HG03558 (cell line): ENCODE measurements at regions not wholly inside any gene's neighbourhood (a gene's known extent, or its start where the extent isn't known, plus 50 kb on each side); places are given as distances from the start of the nearest gene placed in this dataset.
"Not testable (repeated sequence)": the region's sequence is repeated elsewhere in the genome, so short reads cannot be mapped to it uniquely, and the experiment has no call there.

ENCODE experiments used
- ATAC-seq: cut with Tn5 transposase; IDR thresholded peaks from one replicate; pipeline ENCODE4 v1.9.1; 2021; ENCODE audit warnings: moderate number of reproducible peaks; ENCODE audit not compliant: unreplicated experiment; ENCODE audit errors: extremely low read depth

GRCh38 chr6:170013815-170014214 lies 262.4 kb downstream of the ERMARD start:
- no peak for ATAC-seq

GRCh38 chr6:170012037-170012330 lies 260.6 kb downstream of the ERMARD start:
- no peak for ATAC-seq

DNA sequence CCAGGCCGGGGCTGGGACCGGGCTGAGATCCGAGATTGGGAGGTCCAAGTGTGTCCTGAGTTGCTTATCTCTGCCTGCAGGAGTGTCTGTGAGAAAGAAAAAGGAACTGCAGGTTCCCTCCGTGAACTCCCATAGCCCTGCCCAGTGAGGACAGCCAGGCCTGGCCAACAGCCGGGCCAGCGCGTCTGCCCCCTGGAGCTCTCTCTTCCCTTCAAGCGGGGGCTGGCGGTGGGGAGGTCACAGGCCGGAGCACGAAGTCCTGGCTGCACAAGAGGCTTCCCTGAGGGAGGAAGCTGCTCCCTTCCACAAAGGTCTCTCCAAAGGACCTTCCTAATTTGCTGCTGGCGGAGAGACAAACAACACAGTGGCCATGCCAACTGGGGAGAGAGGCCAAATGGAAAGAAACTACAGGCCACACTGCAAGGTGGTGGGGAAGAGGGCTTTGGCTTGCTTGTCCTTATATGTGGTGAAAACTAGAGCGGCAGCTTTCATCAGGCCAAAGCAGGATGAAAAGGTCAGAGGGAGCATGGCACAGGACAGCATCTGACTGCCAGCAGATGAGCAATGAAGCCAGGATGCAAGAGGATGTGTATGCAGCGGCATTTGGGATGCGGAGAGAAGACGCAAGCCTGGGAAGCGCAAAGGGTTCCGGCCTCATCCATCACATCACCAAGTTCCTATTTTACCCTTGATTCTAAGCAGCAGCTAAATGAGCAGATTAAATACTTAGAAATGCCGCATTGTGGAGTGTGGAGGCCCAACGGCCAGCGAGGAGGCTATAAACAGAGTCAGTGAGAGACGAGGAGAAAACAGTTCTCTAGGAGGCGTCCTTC lies 260.0 kb downstream of the ERMARD start:
- no peak for ATAC-seq

DNA sequence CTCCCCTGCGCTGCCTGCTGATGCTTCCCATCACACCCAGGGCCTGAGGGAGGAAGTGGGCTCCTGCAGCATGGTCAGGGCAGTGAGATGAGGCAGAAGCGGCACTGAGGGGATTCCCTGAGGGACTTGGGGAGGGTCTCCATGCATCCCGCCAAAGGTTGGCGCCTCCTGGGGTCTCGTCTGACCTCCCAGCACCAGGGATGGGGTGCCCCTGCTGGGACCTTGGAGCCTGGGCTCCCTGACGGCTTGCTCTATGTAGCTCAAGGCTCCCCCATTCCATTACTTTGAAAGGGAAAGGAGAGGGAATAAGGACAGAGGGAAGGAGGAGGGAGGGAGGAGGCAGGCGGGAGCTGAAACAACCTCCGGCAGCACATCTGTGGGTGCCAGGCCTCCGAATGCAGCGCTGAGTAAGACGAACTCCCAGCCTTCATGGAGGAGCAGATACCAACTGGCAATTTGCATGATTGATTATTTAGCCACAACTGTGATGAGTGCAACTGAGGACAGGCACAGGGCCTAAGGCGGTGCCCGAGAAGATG lies 259.3 kb downstream of the ERMARD start:
- ATAC-seq = no peak

GRCh38 chr6:170008294-170008785 lies 256.9 kb downstream of the ERMARD start:
- no peak for ATAC-seq

DNA sequence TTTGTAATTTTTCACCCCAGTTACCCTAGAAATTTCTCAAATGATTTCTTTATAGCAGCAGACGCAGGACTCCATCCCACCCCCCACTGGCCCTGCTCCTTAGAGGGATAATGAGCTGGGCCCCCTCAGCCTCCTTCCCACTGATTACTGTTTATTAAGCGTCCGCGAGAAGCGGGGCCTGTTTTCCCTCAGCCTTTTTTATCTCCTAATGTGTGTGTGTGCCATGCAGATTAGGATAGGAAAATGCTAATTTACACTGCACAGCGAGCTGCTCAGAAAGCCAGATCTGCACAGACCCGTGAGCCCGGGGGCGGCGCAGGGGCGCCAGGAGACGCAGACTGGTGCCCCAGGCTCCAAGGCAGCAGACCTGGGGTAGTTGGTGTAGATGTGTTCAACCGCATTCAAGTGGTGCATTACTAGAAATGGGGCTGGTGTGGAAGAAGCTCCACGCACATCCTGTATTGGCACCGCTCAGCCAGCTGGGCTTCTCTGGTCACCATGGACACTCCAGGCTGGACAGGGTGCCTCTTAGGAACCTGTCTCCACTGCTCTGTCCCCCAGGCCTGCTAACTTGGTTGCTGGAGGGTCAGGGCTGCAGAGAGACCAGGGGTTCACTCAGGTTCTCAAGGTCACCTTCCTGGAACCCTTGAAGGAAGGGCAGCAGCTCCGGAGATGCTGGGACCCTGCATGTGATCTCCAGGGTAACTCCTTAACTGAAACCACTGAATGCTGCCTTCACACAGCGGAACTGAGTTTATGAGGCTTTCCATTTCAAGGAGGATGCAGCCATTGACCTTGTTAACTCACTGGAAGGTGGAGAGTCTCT lies 256.3 kb downstream of the ERMARD start:
- ATAC-seq = no peak

DNA sequence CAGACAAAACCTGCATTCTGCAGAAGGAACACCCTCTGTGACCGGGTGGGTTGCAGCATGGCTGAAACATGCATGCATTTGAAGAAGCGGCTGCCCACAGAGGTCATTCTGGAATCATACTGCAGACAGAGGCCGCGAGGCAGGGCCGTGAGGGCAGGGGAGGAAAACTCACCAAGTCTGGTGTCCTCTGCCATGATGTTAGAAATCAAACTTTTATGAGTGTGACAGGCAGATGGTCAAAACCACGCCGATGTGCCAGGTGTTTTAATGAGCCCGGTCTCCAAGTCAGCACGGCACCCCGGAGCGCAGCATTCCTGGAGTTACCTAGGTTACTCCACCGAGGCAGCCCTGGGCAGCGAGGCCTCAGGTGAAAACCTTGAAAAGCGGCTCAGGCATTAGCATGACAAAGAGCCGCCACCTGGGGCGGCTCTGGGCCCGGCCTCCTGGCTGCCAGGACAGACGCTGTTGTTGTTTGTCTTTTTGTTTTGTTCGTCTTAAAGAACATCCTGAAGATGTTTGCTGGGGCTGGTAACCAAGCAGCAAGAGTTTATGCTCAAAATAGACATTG lies 255.6 kb downstream of the ERMARD start:
- no peak for ATAC-seq

DNA sequence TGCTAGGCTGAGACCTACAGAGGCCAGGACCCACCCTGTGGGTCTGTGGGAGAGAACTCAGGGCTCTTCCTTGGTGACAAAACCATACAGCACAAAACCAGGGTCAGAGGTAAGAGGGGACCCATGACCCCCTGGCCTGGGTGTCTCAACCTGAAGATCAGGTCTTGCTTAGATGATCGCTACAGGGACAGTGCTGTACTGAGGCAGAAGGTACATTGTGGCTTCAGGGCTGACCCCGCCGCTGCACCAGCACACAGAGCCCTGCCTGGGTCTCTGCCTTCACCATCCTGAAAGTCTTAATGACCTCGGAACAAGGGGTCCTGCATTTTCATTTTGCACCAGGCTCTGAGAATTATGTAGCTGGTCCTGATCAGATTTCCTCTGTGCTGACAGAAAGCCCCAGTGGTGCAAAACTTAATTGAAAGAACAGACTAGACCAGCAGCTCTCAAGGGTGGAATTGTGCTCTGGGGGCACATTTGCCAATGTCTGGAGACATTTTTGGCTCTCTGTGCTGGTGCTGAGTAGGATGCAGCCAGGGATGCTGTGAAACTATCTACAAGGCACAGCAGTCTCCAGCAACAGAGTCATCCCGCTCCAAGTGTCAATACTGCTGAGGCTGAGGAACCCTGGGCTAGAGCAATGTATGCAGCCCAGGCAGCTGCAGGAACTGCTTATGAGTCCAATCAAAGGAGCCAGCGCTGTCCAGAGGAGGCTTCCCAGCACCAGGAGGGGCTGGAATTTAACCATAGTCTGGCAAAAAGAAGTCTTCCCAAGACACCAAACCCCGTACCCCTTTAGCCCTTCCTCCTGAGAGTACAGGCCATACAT lies 254.9 kb downstream of the ERMARD start:
- ATAC-seq = no peak

GRCh38 chr6:170005665-170006064 lies 254.2 kb downstream of the ERMARD start:
- ATAC-seq = no peak

DNA sequence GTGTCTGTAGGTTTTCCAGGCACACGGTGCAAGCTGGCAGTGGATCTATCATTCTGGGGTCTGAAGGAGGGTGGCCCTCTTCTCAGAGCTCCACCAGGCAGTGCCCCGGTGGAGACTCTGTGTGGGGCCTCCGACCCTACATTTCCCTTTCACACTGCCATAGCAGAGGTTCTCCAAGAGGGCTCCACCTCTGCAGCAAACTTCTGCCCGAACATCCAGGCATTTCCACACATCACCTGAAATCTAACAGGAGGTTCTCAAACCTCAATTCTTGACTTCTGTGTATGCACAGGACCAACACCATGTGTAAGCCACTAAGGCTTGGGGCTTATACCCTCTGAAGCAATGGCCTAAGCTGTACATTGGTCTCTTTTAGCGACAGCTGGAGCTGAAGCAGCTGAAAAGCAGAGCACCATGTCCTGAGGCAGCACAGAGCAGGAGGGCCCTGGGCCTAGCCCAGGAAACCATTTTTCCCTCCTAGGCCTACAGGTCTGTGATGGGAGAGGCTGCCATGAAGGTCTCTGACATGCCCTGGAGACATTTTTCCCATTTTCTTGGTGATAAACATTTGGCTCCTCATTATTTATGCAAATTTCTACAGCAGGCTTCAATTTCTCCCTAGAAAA lies 253.3 kb downstream of the ERMARD start:
- ATAC-seq = no peak

DNA sequence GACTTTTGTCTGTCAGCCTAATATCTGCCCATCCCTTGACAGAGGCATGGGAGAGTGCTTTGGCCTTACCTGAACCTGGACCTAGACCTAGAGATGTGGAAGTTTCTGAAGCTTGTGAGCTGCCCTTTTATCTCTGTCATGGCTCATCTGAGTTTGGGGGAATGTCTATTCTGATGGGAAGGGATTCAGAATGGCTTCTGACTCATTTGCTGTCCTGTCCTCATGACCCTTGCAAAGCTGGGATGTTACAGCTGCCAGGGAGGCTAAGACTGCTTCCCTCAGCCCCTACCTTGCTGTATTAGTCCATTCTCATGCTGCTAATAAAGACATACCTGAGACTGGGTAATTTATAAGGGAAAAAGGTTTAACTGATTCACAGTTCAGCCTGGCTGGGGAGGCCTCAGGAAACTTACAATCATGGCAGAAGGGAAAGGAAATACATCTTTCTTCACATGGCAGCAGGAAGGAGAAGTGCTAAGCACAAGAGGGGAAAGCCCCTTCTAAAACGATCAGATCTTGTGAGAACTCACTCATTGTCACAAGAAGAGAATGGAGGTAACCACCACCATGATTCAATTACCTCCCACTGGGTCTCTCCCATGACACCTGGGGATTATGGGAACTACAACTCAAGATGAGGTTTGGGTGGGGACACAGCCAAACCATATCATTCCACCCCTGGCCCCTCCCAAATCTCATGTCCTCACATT lies 252.2 kb downstream of the ERMARD start:
- ATAC-seq = no peak

DNA sequence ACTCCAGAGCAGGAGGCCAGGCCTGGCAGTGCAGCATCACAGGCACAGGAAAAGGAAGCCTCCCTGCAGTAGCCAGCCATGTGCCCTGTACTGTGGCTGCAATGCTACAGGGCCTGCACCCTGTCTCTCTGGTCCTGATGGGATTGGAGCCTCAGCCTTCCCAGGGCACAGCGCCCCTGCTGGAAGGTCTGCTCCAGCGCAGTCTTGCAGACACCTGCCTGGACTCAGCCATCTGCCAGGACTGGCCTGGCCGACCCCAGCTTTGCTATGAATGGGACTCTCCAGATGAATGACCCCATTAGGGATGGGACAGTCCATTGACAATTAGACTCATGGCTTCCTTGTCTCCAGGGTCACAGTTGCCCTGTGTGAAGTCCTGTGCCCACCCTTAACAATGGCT lies 251.6 kb downstream of the ERMARD start:
- no peak for ATAC-seq

GRCh38 chr6:170001782-170002181 lies 250.4 kb downstream of the ERMARD start:
- not testable (repeated sequence) for ATAC-seq

DNA sequence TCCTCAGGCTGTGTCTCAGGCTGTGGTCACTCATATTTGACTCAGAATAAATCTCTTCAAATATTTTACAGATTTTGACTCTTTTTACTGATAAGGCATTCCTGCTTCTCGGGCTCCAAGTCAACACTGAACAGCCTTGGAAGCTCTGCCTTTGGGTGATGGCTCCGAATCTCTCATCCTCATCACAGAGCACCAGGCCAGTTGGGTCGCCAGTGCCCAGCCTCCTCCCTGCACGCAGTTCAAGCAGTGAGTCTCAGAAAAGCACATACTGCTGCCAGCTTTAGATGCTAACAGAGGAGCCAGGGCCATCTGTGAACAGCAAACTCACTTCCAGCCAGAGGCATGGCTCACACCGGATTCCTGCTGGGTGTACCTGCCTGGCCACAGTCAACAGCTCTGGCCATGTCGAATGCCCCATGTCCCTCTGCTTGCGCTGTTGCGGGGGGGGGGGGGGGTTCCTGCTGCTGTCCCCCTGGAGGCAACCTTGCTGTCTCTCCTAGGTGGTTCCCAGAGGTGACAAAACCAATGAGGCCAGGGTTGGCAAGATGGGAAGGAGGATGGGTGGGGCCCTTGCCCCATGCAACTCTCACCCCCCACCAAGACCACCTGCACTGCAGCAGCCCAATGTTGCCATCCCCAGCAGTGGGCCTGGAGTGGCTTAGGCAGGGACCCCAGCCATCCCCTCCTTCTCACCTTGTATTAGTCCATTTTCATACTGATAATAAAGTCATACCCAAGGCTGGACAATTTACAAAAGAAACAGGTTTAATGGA lies 248.8 kb downstream of the ERMARD start:
- no peak for ATAC-seq

DNA sequence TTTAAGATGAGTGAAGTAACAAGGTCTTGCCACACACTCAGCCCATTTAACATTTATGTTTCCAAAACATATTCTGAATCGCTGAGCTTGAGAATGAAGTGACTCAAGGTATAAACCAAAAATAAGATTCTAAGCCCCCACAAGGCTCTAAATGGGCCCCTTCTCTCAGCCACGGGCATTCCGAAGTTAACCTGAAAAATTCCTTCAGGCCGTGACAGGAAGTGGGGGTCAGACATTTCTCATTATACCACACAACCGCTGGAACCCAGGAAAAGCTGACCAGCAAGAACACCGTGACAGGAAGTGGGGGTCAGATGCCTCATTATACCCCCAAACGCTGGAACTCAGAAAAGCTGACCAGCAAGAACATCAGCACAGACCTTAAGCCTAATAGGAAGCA lies 247.9 kb downstream of the ERMARD start:
- ATAC-seq = no peak

GRCh38 chr6:169998457-169998856 lies 247.0 kb downstream of the ERMARD start:
- ATAC-seq = no peak

DNA sequence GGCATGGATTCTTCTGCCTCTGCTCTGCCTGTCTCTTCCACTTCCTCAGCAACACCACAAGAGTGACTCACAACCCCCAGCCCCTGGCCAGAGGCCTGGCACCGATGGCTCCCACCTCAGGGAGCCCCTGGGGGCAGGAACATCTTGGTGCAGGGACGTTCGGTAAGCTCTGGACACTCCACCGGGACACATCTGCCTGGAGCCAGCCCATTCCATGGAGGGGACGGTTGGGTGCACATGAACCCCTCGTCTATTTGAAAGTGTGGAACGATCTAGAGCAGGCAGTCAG lies 246.5 kb downstream of the ERMARD start:
- no peak for ATAC-seq

- no peak for ATAC-seq
Measured at GRCh38 chr6:169997187-169997929, 245.9 kb downstream of the ERMARD start.
